K562 (cell line): ENCODE measurements at regions not wholly inside any gene's neighbourhood (a gene's known extent, or its start where the extent isn't known, plus 50 kb on each side); places are given as distances from the start of the nearest gene placed in this dataset.

Source experiments
- ARID2 ChIP-seq: fragments of 450-650 bp; IDR thresholded peaks from 2 replicates; pipeline ENCODE4 v1.6.1; 2017; ENCODE audit warnings: antibody characterized with exemption, mild to moderate bottlenecking
- CBFA2T2 ChIP-seq: fragments of 450-650 bp; conservative IDR thresholded peaks from 2 replicates; pipeline ENCODE4 v1.6.1; 2017; ENCODE audit warnings: mild to moderate bottlenecking
- CHD2 ChIP-seq: IDR thresholded peaks from 2 replicates; pipeline ENCODE4 v1.6.1; 2011; ENCODE audit warnings: low read depth, low read length
- CREM ChIP-seq: IDR thresholded peaks from 2 replicates; pipeline ENCODE4 v1.6.1; 2014; ENCODE audit warnings: antibody characterized with exemption, low read depth
- CTCF ChIP-seq, 3 experiments: IDR thresholded peaks in 2 of 3; conservative IDR thresholded peaks in 1 of 3; 2 replicates each; pipeline ENCODE4 v1.5.1; 2011 to 2012; ENCODE audit warnings: low read length in 3 of 3, mild to moderate bottlenecking in 3 of 3, control low read depth in 2 of 3, improper control_type of control experiment in 1 of 3, inconsistent platforms in 1 of 3, low read depth in 1 of 3, mixed read lengths in 1 of 3, moderate library complexity in 1 of 3; ENCODE audit not compliant: insufficient read depth in 2 of 3
- ESRRB ChIP-seq: fragments of 250-450 bp; sonication (Bioruptor Pico); IDR thresholded peaks from 2 replicates; pipeline ENCODE4 v1.5.0; 2020; ENCODE audit warnings: mild to moderate bottlenecking, moderate library complexity, borderline replicate concordance
- EZH2 ChIP-seq: IDR thresholded peaks from 2 replicates; pipeline ENCODE4 v1.6.1; 2012; ENCODE audit warnings: low read depth, mild to moderate bottlenecking, inconsistent platforms, low read length, borderline replicate concordance
- HDGF ChIP-seq: fragments of 450-650 bp; IDR thresholded peaks from 2 replicates; pipeline ENCODE4 v1.6.1; 2016
- MEF2A ChIP-seq: IDR thresholded peaks from 2 replicates; pipeline ENCODE4 v1.6.1; 2011; ENCODE audit warnings: low read depth, mild to moderate bottlenecking, low read length, moderate library complexity; ENCODE audit not compliant: control insufficient read depth
- POLR2A ChIP-seq: fragments of 450-650 bp; conservative IDR thresholded peaks from 2 replicates; pipeline ENCODE4 v1.6.1; 2016
- POLR3G ChIP-seq: IDR thresholded peaks from 2 replicates; pipeline ENCODE4 v1.6.1; 2011; ENCODE audit not compliant: insufficient read length, insufficient replicate concordance; ENCODE audit errors: extremely low read depth
- RFX1 ChIP-seq: fragments of 450-650 bp; IDR thresholded peaks from 2 replicates; pipeline ENCODE4 v1.6.1; 2016; ENCODE audit warnings: mild to moderate bottlenecking, moderate library complexity
- TCF7L2 ChIP-seq: fragments of 150-350 bp; IDR thresholded peaks from 2 replicates; pipeline ENCODE4 v1.6.1; 2016; ENCODE audit warnings: low read depth, mild to moderate bottlenecking, low read length, moderate library complexity
- ZNF431 ChIP-seq: sonication (generic); formaldehyde crosslinking; IDR thresholded peaks from 2 replicates; pipeline ENCODE4 v1.8.0; 2022; ENCODE audit warnings: mild to moderate bottlenecking, missing genetic modification reagents

- TF ChIP-seq RFX1 (no peak), CTCF (IDR thresholded peaks at IDR 0.05 in 2 of 3, conservative IDR thresholded peaks at IDR 0.05 in 1 of 3; ENCODE audit: insufficient read depth in 2 of 3, low read depth in 1 of 3, low read length in 3 of 3) (no peak), ZNF431 (no peak), EZH2 (no peak), CHD2 (no peak), HDGF (no peak), TCF7L2 (no peak), CREM (no peak), POLR3G (no peak), ARID2 (no peak), ESRRB (CRISPR knock-in tag) (no peak), CBFA2T2 (no peak), MEF2A (no peak), POLR2A (no peak)
Observed at GRCh38 chr3:173287361-173287760, 110.2 kb upstream of the NLGN1 start.
